Cardiac muscle cell (in vitro differentiated cells and primary cell): ENCODE measurements at regions not wholly inside any gene's neighbourhood (a gene's known extent, or its start where the extent isn't known, plus 50 kb on each side); places are given as distances from the start of the nearest gene placed in this dataset.

ENCODE experiments used
- DNase-seq, 2 donors: peaks; one replicate each; pipeline versions ENCODE4 v3.0.0 to v3.0.0-alpha.2; 2010 to 2017; ENCODE audit warnings: low read depth in 1 of 2, low spot score in 1 of 2
- H3K27ac ChIP-seq: fragments of 200-600 bp; sonication (generic); 2 replicates; pipeline ENCODE4 v1.5.1; 2016
- H3K27me3 ChIP-seq: fragments of 200-600 bp; sonication (generic); 2 replicates; pipeline ENCODE4 v1.6.0; 2016; ENCODE audit warnings: control low read depth
- H3K36me3 ChIP-seq: fragments of 200-600 bp; sonication (generic); 2 replicates; pipeline ENCODE4 v1.5.1; 2016; ENCODE audit warnings: control low read depth
- H3K4me1 ChIP-seq: fragments of 200-600 bp; sonication (generic); 2 replicates; pipeline ENCODE4 v1.8.1; 2017; ENCODE audit warnings: low read depth, mild to moderate bottlenecking, mixed run types
- H3K4me3 ChIP-seq: fragments of 200-600 bp; sonication (generic); 2 replicates; pipeline ENCODE4 v1.5.1; 2016; ENCODE audit warnings: mild to moderate bottlenecking
- H3K9me3 ChIP-seq: fragments of 200-600 bp; sonication (generic); 2 replicates; pipeline ENCODE4 v1.5.1; 2017; ENCODE audit warnings: low read depth, mild to moderate bottlenecking, control low read depth
- TF ChIP-seq, protein P1 (sequence below): IDR thresholded peaks from 2 replicates; pipeline ENCODE4 v1.5.1; 2012; ENCODE audit warnings: low read depth, mild to moderate bottlenecking, low read length

DNA sequence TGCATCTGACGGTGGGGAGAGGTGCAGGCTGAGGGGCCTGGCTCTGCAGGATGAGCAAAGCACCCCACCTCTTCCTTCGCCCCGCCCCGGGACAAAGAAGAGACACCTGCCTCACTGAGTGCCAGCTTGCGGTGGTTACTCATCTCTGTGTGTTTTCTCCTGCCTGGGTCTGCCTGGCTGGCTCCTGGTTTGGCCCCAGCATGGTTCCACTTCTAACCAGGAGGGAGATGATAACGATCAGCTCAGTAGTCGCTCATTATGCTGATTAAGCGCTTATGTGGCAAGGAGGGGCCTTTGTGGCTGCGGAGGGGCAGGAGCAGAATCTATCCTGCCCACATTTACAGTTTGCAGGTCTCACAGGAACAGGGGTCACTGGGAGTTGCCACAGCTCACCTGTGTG, 68.7 kb upstream of the EDAR start:
- Histone ChIP-seq H3K4me3 (no peak overlapping the region), H3K9me3 (no peaks in the 10 kb centered on the region), H3K4me1 (peaks cover 21% of the 10 kb centered on the region), H3K27ac (no peak overlapping the region), H3K27me3 (no peaks in the 10 kb centered on the region), H3K36me3 (no peaks in the 10 kb centered on the region)
- TF ChIP-seq, protein P1, sequence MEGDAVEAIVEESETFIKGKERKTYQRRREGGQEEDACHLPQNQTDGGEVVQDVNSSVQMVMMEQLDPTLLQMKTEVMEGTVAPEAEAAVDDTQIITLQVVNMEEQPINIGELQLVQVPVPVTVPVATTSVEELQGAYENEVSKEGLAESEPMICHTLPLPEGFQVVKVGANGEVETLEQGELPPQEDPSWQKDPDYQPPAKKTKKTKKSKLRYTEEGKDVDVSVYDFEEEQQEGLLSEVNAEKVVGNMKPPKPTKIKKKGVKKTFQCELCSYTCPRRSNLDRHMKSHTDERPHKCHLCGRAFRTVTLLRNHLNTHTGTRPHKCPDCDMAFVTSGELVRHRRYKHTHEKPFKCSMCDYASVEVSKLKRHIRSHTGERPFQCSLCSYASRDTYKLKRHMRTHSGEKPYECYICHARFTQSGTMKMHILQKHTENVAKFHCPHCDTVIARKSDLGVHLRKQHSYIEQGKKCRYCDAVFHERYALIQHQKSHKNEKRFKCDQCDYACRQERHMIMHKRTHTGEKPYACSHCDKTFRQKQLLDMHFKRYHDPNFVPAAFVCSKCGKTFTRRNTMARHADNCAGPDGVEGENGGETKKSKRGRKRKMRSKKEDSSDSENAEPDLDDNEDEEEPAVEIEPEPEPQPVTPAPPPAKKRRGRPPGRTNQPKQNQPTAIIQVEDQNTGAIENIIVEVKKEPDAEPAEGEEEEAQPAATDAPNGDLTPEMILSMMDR = no peak
- no peak for DNase-seq

DNA sequence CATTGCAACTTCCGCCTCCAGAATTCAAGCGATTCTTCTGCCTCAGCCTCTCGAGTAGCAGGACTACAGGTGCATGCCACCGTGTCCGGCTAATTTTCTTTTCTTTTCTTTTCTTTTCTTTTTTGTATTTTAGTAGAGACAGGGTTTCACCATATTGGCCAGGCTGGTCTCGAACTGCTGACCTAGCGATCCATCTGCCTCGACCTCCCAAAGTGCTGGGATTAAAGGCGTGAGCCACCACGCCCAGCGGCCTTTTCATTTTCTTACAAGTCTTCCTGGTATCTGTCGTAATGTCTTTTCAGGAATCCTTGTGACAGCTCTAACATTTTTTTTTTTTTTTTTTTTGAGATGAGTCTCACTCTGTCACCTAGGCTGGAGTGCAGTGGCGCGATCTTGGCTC, 66.4 kb upstream of the EDAR start:
- Histone ChIP-seq H3K36me3 (no peaks in the 10 kb centered on the region), H3K4me3 (no peak overlapping the region), H3K4me1 (peaks cover 15% of the 10 kb centered on the region), H3K9me3 (no peaks in the 10 kb centered on the region), H3K27ac (no peak overlapping the region), H3K27me3 (no peaks in the 10 kb centered on the region)
- no peak for DNase-seq
- TF ChIP-seq, protein P1 = no peak

DNA sequence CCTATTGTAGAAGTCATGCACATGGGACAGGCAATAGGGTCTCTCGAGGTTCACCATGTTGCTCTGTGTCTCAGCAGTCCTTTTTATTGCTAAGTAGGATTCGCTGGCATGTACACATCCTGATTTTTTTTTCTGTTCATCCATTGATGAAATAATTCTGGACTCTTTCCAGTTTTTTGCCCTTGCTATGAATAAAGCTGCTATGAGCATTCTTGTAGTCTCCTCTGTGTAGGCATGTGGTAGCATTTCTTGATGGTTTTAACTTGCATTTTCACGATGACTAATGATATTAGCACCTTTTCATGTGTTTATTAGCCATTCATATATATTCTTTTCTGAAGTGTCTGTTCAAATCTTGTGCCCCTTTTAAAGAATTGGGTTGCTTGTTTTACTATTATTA, 65.8 kb upstream of the EDAR start:
- no peak for DNase-seq
- TF ChIP-seq, protein P1 = no peak
- no peak overlapping the region for H3K27ac ChIP-seq

DNA sequence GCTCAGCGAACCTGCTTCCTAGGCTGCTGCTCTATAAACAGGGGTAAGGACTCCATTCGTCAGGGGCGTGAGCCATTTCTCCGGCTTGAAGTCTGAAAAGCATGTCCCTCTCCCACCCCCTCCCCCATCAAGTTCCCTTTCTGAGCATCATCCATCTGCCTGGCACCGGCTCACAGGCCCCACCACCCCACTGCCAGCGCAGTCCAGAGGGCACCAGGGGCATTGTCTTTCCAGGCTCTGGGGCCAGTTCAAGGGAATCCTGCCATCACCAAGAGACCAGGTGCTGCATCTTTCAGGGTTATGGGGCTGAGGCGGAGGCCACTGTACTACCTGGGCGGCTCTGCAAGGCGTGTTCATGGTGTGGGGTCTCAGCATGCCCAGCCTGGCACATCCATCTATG, 64.7 kb upstream of the EDAR start:
- Histone ChIP-seq H3K27ac (no peak overlapping the region), H3K27me3 (no peaks in the 10 kb centered on the region), H3K9me3 (no peaks in the 10 kb centered on the region), H3K4me3 (no peak overlapping the region), H3K4me1 (peaks cover 11% of the 10 kb centered on the region), H3K36me3 (no peaks in the 10 kb centered on the region)
- TF ChIP-seq, protein P1 = no peak
- DNase-seq = no peak

More for the DNA sequence above, 65.8 kb upstream of the EDAR start:
- Histone ChIP-seq H3K9me3 (no peaks in the 10 kb centered on the region), H3K4me3 (no peak overlapping the region), H3K36me3 (no peaks in the 10 kb centered on the region), H3K27me3 (no peaks in the 10 kb centered on the region), H3K4me1 (peaks cover 15% of the 10 kb centered on the region)

DNA sequence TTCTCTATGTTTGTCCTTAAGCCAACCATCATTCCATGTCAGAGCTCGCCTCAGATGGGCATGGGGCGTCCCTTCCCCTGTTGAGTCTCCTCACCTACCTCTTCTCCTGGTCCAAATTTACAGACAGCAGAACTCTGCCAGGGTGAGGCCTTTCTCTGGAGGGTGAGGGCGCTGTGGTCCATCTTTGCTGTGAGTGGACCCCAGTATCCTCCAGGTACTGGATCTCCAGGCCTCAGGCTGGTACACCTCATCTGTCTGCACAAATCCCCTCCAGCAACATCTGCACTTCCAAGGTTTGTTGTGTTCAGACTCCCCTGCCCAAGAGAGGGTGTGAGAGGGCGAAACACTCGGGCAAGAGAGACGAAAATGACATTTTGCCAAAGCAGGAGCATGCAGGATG, 63.9 kb upstream of the EDAR start:
- DNase-seq = no peak
- H3K4me1 ChIP-seq = peaks cover 3% of the 10 kb centered on the region
- no peak overlapping the region for H3K4me3 ChIP-seq
- H3K27ac ChIP-seq = no peak overlapping the region
- H3K36me3 ChIP-seq = no peaks in the 10 kb centered on the region
- H3K9me3 ChIP-seq = no peaks in the 10 kb centered on the region
- H3K27me3 ChIP-seq = no peaks in the 10 kb centered on the region
- TF ChIP-seq, protein P1 = no peak

DNA sequence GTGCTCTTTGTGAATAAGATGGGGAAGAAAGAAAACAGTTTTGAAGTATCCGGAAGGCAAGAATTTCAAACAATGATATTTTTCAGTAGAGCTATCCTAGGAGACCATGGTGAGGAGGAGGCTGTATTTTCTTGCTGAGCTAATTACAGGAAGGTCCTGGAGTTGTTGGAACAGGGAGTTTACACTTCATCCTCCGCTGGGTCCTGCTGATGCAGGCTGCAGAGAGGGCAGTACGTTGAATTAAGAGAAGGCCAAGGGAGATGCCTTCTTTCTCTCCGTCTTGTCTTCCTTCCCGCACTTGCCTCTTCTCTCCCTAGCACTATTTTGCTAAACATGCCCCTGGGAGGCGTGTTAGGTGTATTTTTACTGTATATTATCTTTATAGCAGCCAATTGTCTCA, 60.0 kb upstream of the EDAR start:
- no peaks in the 10 kb centered on the region for H3K9me3 ChIP-seq
- H3K27ac ChIP-seq = no peak overlapping the region
- TF ChIP-seq, protein P1 = no peak
- DNase-seq = no peak
- no peak overlapping the region for H3K4me3 ChIP-seq
- H3K36me3 ChIP-seq = no peaks in the 10 kb centered on the region
- no peaks in the 10 kb centered on the region for H3K27me3 ChIP-seq
- H3K4me1 ChIP-seq = no peaks in the 10 kb centered on the region
